K562 (cell line): ENCODE measurements at regions not wholly inside any gene's neighbourhood (a gene's known extent, or its start where the extent isn't known, plus 50 kb on each side); places are given as distances from the start of the nearest gene placed in this dataset.

Source experiments
- ATAC-seq: fragments of 200-7000 bp; cut with Tn5 transposase; 3 replicates; pipeline ENCODE4 v1.9.1; 2020; ENCODE audit warnings: moderate library complexity
- BruUV-seq: library from RNA; stranded (reverse); fragments of 400-500 nt; replicated peaks from 2 replicates; lab custom pipeline; 2021; lab: Mats Ljungman, UMichigan
- CTCF ChIA-PET: fragments of 300-600 bp; formaldehyde crosslinking; extraction: SDS; loops from one replicate; lab custom pipeline; 2021; ENCODE audit warnings: low intra/inter-chr PET ratio; lab: Yijun Ruan, JAX
- POLR2A ChIA-PET: fragments of 300-600, 350-650 bp; sonication (Branson Sonifier 250); formaldehyde crosslinking; extraction: SDS; loops from one replicate; lab custom pipeline; 2021; ENCODE audit warnings: antibody characterized with exemption, inconsistent platforms; lab: Yijun Ruan, JAX
- DNase-seq, 4 experiments: peaks; one replicate each; pipeline versions ENCODE4 v3.0.0 to v3.0.0-alpha.2; 2011 to 2018; ENCODE audit warnings: low spot score in 3 of 4, mixed read lengths in 3 of 4; ENCODE audit errors: extremely low read depth in 1 of 4
- FAIRE-seq: peaks from 2 replicates; lab custom pipeline; 2011; peaks lifted over from hg19 to GRCh38; lab: Jason Lieb, UNC
- H2AFZ ChIP-seq: 2 replicates; pipeline ENCODE4 v1.6.0; 2011; ENCODE audit warnings: low read depth, low read length, control low read depth, inconsistent platforms
- H3K27ac ChIP-seq: fragments of 200-600 bp; 3 replicates; pipeline ENCODE4 v1.8.0; 2011; ENCODE audit warnings: low read depth, mild to moderate bottlenecking, control low read depth, inconsistent platforms, low read length, moderate library complexity, mixed read lengths; ENCODE audit errors: extremely low read depth
- H3K27me3 ChIP-seq, 2 experiments: fragments of 300-600 bp in 1 of 2; 2 replicates in 1 of 2; 3 replicates in 1 of 2; pipeline versions ENCODE4 v1.6.0 to v1.8.0; 2011; ENCODE audit warnings: inconsistent platforms in 2 of 2, low read length in 2 of 2, mild to moderate bottlenecking in 1 of 2, mixed read lengths in 1 of 2, moderate library complexity in 1 of 2; ENCODE audit not compliant: control insufficient read depth in 2 of 2, insufficient read depth in 2 of 2
- H3K36me3 ChIP-seq: fragments of 300-600 bp; 3 replicates; pipeline ENCODE4 v1.8.0; 2011; ENCODE audit warnings: mild to moderate bottlenecking, low read length, inconsistent platforms; ENCODE audit not compliant: control insufficient read depth, insufficient read depth
- H3K4me1 ChIP-seq, 2 experiments: fragments of 200-600 bp in 1 of 2; replicated peaks in 1 of 2; 2 replicates in 1 of 2; 3 replicates in 1 of 2; pipeline versions ENCODE4 v1.5.1 to v1.8.0; 2011; ENCODE audit warnings: inconsistent platforms in 2 of 2, low read length in 2 of 2, mild to moderate bottlenecking in 1 of 2, mixed read lengths in 1 of 2, moderate library complexity in 1 of 2; ENCODE audit not compliant: control insufficient read depth in 2 of 2, insufficient read depth in 2 of 2
- H3K4me2 ChIP-seq: 2 replicates; pipeline ENCODE4 v1.6.1; 2011; ENCODE audit warnings: low read length, control low read depth, inconsistent platforms, mixed read lengths; ENCODE audit not compliant: insufficient read depth
- H3K4me3 ChIP-seq: fragments of 200-600 bp; sonication (generic), shearing (Covaris generic); 2 replicates; pipeline ENCODE4 v1.5.1; 2016; ENCODE audit warnings: control low read depth, inconsistent platforms
- H3K79me2 ChIP-seq: fragments of 200-600 bp; 3 replicates; pipeline ENCODE4 v1.8.0; 2011; ENCODE audit warnings: low read length, inconsistent platforms; ENCODE audit not compliant: control insufficient read depth, insufficient read depth
- H3K9ac ChIP-seq, 2 experiments: 2 replicates each; pipeline versions ENCODE4 v1.6.0 to v1.6.1; 2011; ENCODE audit warnings: low read depth in 2 of 2, low read length in 2 of 2, control low read depth in 1 of 2, inconsistent platforms in 1 of 2, mild to moderate bottlenecking in 1 of 2, mixed read lengths in 1 of 2; ENCODE audit not compliant: insufficient read depth in 1 of 2
- H3K9me1 ChIP-seq: one replicate; pipeline ENCODE4 v1.6.0; 2011; ENCODE audit warnings: inconsistent platforms, mild to moderate bottlenecking, low read length, moderate library complexity; ENCODE audit not compliant: control insufficient read depth, insufficient read depth
- H3K9me3 ChIP-seq: replicated peaks from 2 replicates; pipeline ENCODE4 v1.5.1; 2011; ENCODE audit warnings: low read depth, low read length, inconsistent platforms; ENCODE audit not compliant: control insufficient read depth, insufficient read depth
- H4K20me1 ChIP-seq: replicated peaks from 2 replicates; pipeline ENCODE4 v1.6.1; 2011; ENCODE audit warnings: low read length, inconsistent platforms, mixed read lengths; ENCODE audit not compliant: control insufficient read depth, insufficient read depth
- C11orf30 ChIP-seq: fragments of 450-650 bp; IDR thresholded peaks from 2 replicates; pipeline ENCODE4 v1.6.1; 2016; ENCODE audit warnings: low read depth, mild to moderate bottlenecking
- EP400 ChIP-seq: fragments of 450-650 bp; IDR thresholded peaks from 2 replicates; pipeline ENCODE4 v1.6.1; 2017; ENCODE audit warnings: antibody characterized with exemption, mild to moderate bottlenecking, moderate library complexity
- EWSR1 ChIP-seq: fragments of 450-650 bp; IDR thresholded peaks from 2 replicates; pipeline ENCODE4 v1.6.1; 2018; ENCODE audit warnings: borderline replicate concordance, mild to moderate bottlenecking, low read depth, moderate library complexity; ENCODE audit not compliant: partially characterized antibody
- HDGF ChIP-seq: fragments of 450-650 bp; IDR thresholded peaks from 2 replicates; pipeline ENCODE4 v1.6.1; 2016
- JUN ChIP-seq, 2 experiments: sonication (generic) in 1 of 2; formaldehyde crosslinking in 1 of 2; IDR thresholded peaks; 2 replicates each; pipeline versions ENCODE4 v1.6.1 to v1.8.0; 2012 to 2022; ENCODE audit warnings: borderline replicate concordance in 2 of 2, mild to moderate bottlenecking in 2 of 2, improper control_type of control experiment in 1 of 2, low read depth in 1 of 2, low read length in 1 of 2, missing genetic modification reagents in 1 of 2
- NELFE ChIP-seq: IDR thresholded peaks from 2 replicates; pipeline ENCODE4 v1.6.1; 2011; ENCODE audit warnings: mild to moderate bottlenecking; ENCODE audit not compliant: insufficient read depth, insufficient read length
- RCOR1 ChIP-seq, 2 experiments: IDR thresholded peaks; 2 replicates each; pipeline ENCODE4 v1.6.1; 2012; ENCODE audit warnings: low read depth in 2 of 2, low read length in 2 of 2, borderline replicate concordance in 1 of 2, improper control_type of control experiment in 1 of 2
- SMARCE1 ChIP-seq: fragments of 450-650 bp; IDR thresholded peaks from 2 replicates; pipeline ENCODE4 v1.7.1; 2016; ENCODE audit warnings: mild to moderate bottlenecking
- SRSF9 ChIP-seq: fragments of 200-400 bp; formaldehyde crosslinking; IDR thresholded peaks from 2 replicates; pipeline ENCODE4 v1.6.1; 2017; ENCODE audit warnings: low read depth, low read length, borderline replicate concordance
- TEAD4 ChIP-seq, 2 experiments: sonication (generic) in 1 of 2; formaldehyde crosslinking in 1 of 2; IDR thresholded peaks; 2 replicates each; pipeline versions ENCODE4 v1.6.1 to v1.8.0; 2012 to 2022; ENCODE audit warnings: borderline replicate concordance in 1 of 2, inconsistent platforms in 1 of 2, low read length in 1 of 2, mild to moderate bottlenecking in 1 of 2, missing genetic modification reagents in 1 of 2
- ZNF175 ChIP-seq: fragments of 200-800 bp; sonication (Bioruptor generic); IDR thresholded peaks from 2 replicates; pipeline ENCODE4 v1.6.1; 2016; ENCODE audit warnings: low read depth, mild to moderate bottlenecking, missing genetic modification characterization, missing compliant biosample characterization
- ZNF224 ChIP-seq: sonication (generic); formaldehyde crosslinking; IDR thresholded peaks from 2 replicates; pipeline ENCODE4 v1.8.0; 2022; ENCODE audit warnings: mild to moderate bottlenecking, missing genetic modification reagents
- ZNF583 ChIP-seq: fragments of 250-450 bp; sonication (Bioruptor Pico); IDR thresholded peaks from 2 replicates; pipeline ENCODE4 v1.4.0; 2020
- WGBS: fragments of 100-300 bp; shearing (Covaris generic); methylation state at CpG from one replicate; pipeline ENCODE4 v1.1.6; 2016; ENCODE audit warnings: low coverage, mixed read lengths; ENCODE audit not compliant: insufficient coverage; ENCODE audit errors: missing lambda C conversion rate; 5-methylcytosine and 5-hydroxymethylcytosine counted together
- in situ Hi-C: fragments of 300-500 bp; cut with MboI; formaldehyde crosslinking; loops from 4 replicates; pipeline ENCODE4 v1.15.0; 2018; ENCODE audit warnings: inconsistent platforms, mixed read lengths
- intact Hi-C: fragments of 100-400 bp; cut with micrococcal nuclease; formaldehyde crosslinking; loops from 2 replicates; pipeline ENCODE4 v1.14.2; 2022
- TF ChIP-seq, protein P1 (sequence below): fragments of 450-650 bp; formaldehyde crosslinking; IDR thresholded peaks from 2 replicates; pipeline ENCODE4 v1.4.0; 2020; ENCODE audit warnings: mild to moderate bottlenecking, mixed read lengths

DNA sequence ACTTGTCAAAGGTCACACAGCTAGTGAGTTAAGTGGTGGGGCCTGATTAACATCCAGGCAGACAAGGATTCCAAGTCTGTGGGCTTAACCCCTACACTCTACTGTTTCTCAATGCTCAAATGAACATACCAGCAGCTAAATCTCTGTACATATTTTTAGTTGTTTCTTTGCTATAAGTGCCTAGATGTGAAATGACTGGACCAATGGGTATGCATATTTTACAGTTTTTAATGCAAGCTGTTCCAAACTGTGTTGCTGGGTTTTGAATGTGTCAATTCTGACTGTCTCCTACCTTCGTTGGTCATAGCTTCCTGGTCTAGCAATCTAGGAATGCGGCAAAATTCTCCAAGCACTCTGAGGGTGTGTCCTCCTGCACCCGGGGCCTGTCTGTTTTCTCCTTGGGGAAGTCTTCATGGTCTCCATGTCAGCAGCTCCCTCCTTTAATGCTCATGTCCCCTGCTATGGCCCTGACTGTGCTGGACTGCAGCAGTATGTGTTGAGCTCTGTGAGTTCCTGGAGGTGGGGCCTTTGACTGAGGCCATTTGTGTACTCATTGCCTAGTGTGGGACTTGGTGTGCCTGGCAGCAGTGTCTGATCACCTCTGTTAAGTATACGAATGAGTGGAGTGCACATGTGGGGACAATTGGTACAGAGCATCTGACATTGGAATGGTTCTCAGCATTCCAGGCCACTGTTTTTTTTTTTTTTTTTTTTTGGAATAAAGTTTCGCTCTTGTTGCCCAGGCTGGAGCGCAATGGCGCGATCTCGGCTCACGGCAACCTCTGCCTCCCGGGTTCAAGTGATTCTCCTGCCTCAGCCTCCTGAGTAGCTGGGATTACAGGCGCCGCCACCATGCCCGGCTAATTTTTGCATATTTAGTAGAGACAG is 72.9 kb upstream of the SLC2A1 start (continued):
- TF ChIP-seq TEAD4 (IDR thresholded peaks at IDR 0.05; ENCODE audit: low read length) = no peak
- TF ChIP-seq TEAD4 (CRISPR knock-in tag; IDR thresholded peaks at IDR 0.05; ENCODE audit: borderline replicate concordance) = no peak

DNA sequence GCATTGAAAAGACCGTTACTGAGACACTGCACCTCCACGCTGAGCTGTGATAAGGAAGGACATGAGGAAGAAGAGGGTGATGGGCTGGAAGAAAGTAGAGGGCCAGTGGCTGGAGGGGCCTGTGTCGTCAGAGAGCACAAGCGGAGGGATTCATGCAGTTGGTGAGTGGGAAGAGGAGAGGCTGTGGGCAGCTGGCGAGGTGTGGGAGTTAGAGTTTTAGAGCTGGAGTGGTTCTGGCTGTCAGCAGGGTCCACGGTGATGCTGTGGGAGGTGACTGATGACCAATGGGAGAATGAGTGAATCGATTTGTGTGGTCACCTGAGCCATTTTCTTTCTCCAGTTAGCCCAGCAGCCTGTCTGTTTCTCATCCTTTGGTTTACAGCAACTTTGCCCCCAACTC is 66.2 kb upstream of the SLC2A1 start:
- H4K20me1 ChIP-seq = no peaks in the 10 kb centered on the region; the same call in 1 of the 2 replicates
- H3K79me2 ChIP-seq = no peaks in the 10 kb centered on the region
- ATAC-seq (peak; percentile 8; the same call in 1 of the 3 replicates), DNase-seq (no peak), FAIRE-seq (no peak)
- no peak overlapping the region for H3K27ac ChIP-seq
- no peaks in the 10 kb centered on the region for H3K9me3 ChIP-seq
- POLR2A ChIA-PET = interaction anchor here (0.6 to 1.8 kb wide), 5 partner anchors 9 to 80 kb away, joined by 3 to 7 read pairs (median 3); no protein-coding TSS in a partner anchor
- no peaks in the 10 kb centered on the region for H3K36me3 ChIP-seq
- BruUV-seq = no TSS peak
- H3K4me3 ChIP-seq = no peak overlapping the region
- intact Hi-C loops = no loop called here
- CTCF ChIA-PET = no interaction called here
- H2AFZ ChIP-seq = no peak overlapping the region
- H3K4me2 ChIP-seq = no peak overlapping the region
- in situ Hi-C loops = no loop called here
- H3K9ac ChIP-seq = no peak overlapping the region
- no peaks in the 10 kb centered on the region for H3K9me1 ChIP-seq
- 2% methylated on average over 7 of the region's 7 CpGs for WGBS
- peaks cover 5 to 8% of the 10 kb centered on the region in 2 experiments; a peak in 4 of 5 replicates for H3K4me1 ChIP-seq
- peaks cover 30 to 59% of the 10 kb centered on the region in 2 experiments; a peak in 4 of 5 replicates for H3K27me3 ChIP-seq
- TF ChIP-seq EWSR1 (no peak), JUN (IDR thresholded peaks at IDR 0.05; ENCODE audit: borderline replicate concordance, low read depth, low read length) (no peak), JUN (CRISPR knock-in tag; IDR thresholded peaks at IDR 0.05; ENCODE audit: borderline replicate concordance) (no peak), HDGF (no peak), RCOR1 (IDR thresholded peaks at IDR 0.05; ENCODE audit: borderline replicate concordance in 1 of 2, low read depth in 2 of 2, low read length in 2 of 2) (no peak), ZNF224 (CRISPR knock-in tag) (no peak), ZNF175 (CRISPR knock-in tag) (no peak), SMARCE1 (no peak), ZNF583 (CRISPR knock-in tag) (no peak), NELFE (no peak), SRSF9 (no peak), C11orf30 (no peak), EP400 (no peak)
- TF ChIP-seq, protein P1, sequence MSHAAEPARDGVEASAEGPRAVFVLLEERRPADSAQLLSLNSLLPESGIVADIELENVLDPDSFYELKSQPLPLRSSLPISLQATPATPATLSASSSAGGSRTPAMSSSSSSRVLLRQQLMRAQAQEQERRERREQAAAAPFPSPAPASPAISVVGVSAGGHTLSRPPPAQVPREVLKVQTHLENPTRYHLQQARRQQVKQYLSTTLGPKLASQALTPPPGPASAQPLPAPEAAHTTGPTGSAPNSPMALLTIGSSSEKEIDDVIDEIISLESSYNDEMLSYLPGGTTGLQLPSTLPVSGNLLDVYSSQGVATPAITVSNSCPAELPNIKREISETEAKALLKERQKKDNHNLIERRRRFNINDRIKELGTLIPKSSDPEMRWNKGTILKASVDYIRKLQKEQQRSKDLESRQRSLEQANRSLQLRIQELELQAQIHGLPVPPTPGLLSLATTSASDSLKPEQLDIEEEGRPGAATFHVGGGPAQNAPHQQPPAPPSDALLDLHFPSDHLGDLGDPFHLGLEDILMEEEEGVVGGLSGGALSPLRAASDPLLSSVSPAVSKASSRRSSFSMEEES (CRISPR knock-in tag) = no peak
